GM23338 (cell line): ENCODE measurements at regions not wholly inside any gene's neighbourhood (a gene's known extent, or its start where the extent isn't known, plus 50 kb on each side); places are given as distances from the start of the nearest gene placed in this dataset.

Experiments used
- ATAC-seq: fragments of 200-7000 bp; cut with Tn5 transposase; 3 replicates; pipeline ENCODE4 v1.9.1; 2020
- DNase-seq: peaks from one replicate; pipeline ENCODE4 v3.0.0-alpha.2; 2015; ENCODE audit warnings: low spot score
- H2AFZ ChIP-seq: fragments of 200-600 bp; sonication (generic); 2 replicates; pipeline ENCODE4 v1.8.0; 2016; ENCODE audit warnings: antibody characterized with exemption, mild to moderate bottlenecking, moderate library complexity
- H3F3A ChIP-seq: fragments of 200-600 bp; sonication (generic); replicated peaks from 2 replicates; pipeline ENCODE4 v1.8.0; 2017; ENCODE audit warnings: antibody characterized with exemption, mixed run types, low read depth
- H3K27ac ChIP-seq: fragments of 200-600 bp; sonication (generic); 2 replicates; pipeline ENCODE4 v1.6.1; 2016; ENCODE audit warnings: low read depth
- H3K27me3 ChIP-seq: fragments of 200-600 bp; sonication (generic); 2 replicates; pipeline ENCODE4 v1.8.0; 2016; ENCODE audit warnings: mild to moderate bottlenecking, mixed run types, moderate library complexity; ENCODE audit not compliant: insufficient read depth
- H3K36me3 ChIP-seq: fragments of 200-600 bp; sonication (generic); 2 replicates; pipeline ENCODE4 v1.8.0; 2016; ENCODE audit warnings: mild to moderate bottlenecking; ENCODE audit not compliant: insufficient read depth
- H3K4me1 ChIP-seq: fragments of 200-600 bp; sonication (generic); 2 replicates; pipeline ENCODE4 v1.8.0; 2016; ENCODE audit warnings: mild to moderate bottlenecking, moderate library complexity; ENCODE audit not compliant: insufficient read depth
- H3K4me2 ChIP-seq: fragments of 200-600 bp; sonication (generic); 2 replicates; pipeline ENCODE4 v1.7.1; 2017; ENCODE audit warnings: mixed run types
- H3K4me3 ChIP-seq: fragments of 200-600 bp; sonication (generic); 2 replicates; pipeline ENCODE4 v1.6.1; 2016; ENCODE audit warnings: mixed run types
- H3K79me2 ChIP-seq: fragments of 200-600 bp; sonication (generic); replicated peaks from 2 replicates; pipeline ENCODE4 v1.8.0; 2017; ENCODE audit warnings: mild to moderate bottlenecking; ENCODE audit not compliant: insufficient read depth
- H3K9me2 ChIP-seq: fragments of 200-600 bp; sonication (generic); 2 replicates; pipeline ENCODE4 v1.8.0; 2017; ENCODE audit not compliant: insufficient read depth
- H4K20me1 ChIP-seq: fragments of 200-600 bp; sonication (generic); replicated peaks from 2 replicates; pipeline ENCODE4 v1.8.0; 2017; ENCODE audit warnings: mild to moderate bottlenecking; ENCODE audit not compliant: insufficient read depth
- H3K27ac Mint-ChIP-seq: 2 replicates; pipeline ENCODE4 v1.8.0; 2020; ENCODE audit warnings: inconsistent platforms, mild to moderate bottlenecking, moderate library complexity, mixed read lengths
- H3K27me3 Mint-ChIP-seq: 3 replicates; pipeline ENCODE4 v1.8.0; 2022; ENCODE audit warnings: low read depth, mild to moderate bottlenecking, moderate library complexity, mixed read lengths, inconsistent platforms; ENCODE audit not compliant: insufficient read depth, poor library complexity
- H3K36me3 Mint-ChIP-seq: 3 replicates; pipeline ENCODE4 v1.8.0; 2021; ENCODE audit warnings: low read depth, mild to moderate bottlenecking, inconsistent platforms, moderate library complexity, mixed read lengths
- H3K4me1 Mint-ChIP-seq: 3 replicates; pipeline ENCODE4 v1.8.0; 2020; ENCODE audit warnings: mild to moderate bottlenecking, inconsistent platforms, mixed read lengths
- H3K4me3 Mint-ChIP-seq: 3 replicates; pipeline ENCODE4 v1.8.0; 2021; ENCODE audit warnings: moderate library complexity, mild to moderate bottlenecking, inconsistent platforms, mixed read lengths
- H3K9me3 Mint-ChIP-seq: 3 replicates; pipeline ENCODE4 v1.8.0; 2020; ENCODE audit warnings: moderate library complexity, mild to moderate bottlenecking, inconsistent platforms, mixed read lengths
- CTCF ChIP-seq, 2 experiments: fragments of 200-600 bp in 1 of 2; sonication (generic) in 1 of 2; conservative IDR thresholded peaks; 2 replicates each; pipeline versions ENCODE4 v1.5.1 to v1.6.1; 2016 to 2017; ENCODE audit warnings: antibody characterized with exemption in 2 of 2, low read depth in 2 of 2, mild to moderate bottlenecking in 2 of 2, moderate library complexity in 1 of 2
- EZH2 ChIP-seq: fragments of 200-600 bp; sonication (generic); IDR thresholded peaks from one replicate; pipeline ENCODE4 v1.8.0; 2017; ENCODE audit warnings: antibody characterized with exemption, mild to moderate bottlenecking, low read depth; ENCODE audit not compliant: unreplicated experiment
- EZH2phosphoT487 ChIP-seq: fragments of 200-600 bp; sonication (generic); IDR thresholded peaks from one replicate; pipeline ENCODE4 v1.8.1; 2018; ENCODE audit warnings: antibody characterized with exemption; ENCODE audit not compliant: unreplicated experiment
- NANOG ChIP-seq: IDR thresholded peaks from 2 replicates; pipeline ENCODE4 v1.6.1; 2016; ENCODE audit warnings: antibody characterized with exemption, borderline replicate concordance
- POLR2AphosphoS5 ChIP-seq: IDR thresholded peaks from 2 replicates; pipeline ENCODE4 v1.6.1; 2016; ENCODE audit warnings: antibody characterized with exemption, low read depth
- REST ChIP-seq: IDR thresholded peaks from one replicate; pipeline ENCODE4 v1.6.1; 2018; ENCODE audit warnings: antibody characterized with exemption; ENCODE audit not compliant: unreplicated experiment
- ZNF462 ChIP-seq: fragments of 250-450 bp; sonication (Bioruptor Pico); IDR thresholded peaks from 2 replicates; pipeline ENCODE4 v1.5.0; 2020; ENCODE audit warnings: mild to moderate bottlenecking, moderate library complexity

- H3K36me3 Mint-ChIP-seq, result no peaks in the 10 kb centered on the region
- Histone ChIP-seq H3K27me3 (no peaks in the 10 kb centered on the region), H3K27ac (no peak overlapping the region), H4K20me1 (no peaks in the 10 kb centered on the region), H3F3A (no peaks in the 10 kb centered on the region), H3K9me2 (no peaks in the 10 kb centered on the region), H3K4me3 (no peak overlapping the region), H2AFZ (peak overlapping the region; percentile 94; the same call in 1 of the 2 replicates), H3K79me2 (no peaks in the 10 kb centered on the region), H3K36me3 (no peaks in the 10 kb centered on the region), H3K4me2 (no peak overlapping the region), H3K4me1 (peaks cover 4% of the 10 kb centered on the region; the same call in 1 of the 2 replicates)
- no peak for ATAC-seq
- TF ChIP-seq CTCF (conservative IDR thresholded peaks at IDR 0.05; ENCODE audit: low read depth in 2 of 2), result no peak
- TF ChIP-seq NANOG, result no peak
- no peak for TF ChIP-seq EZH2
- TF ChIP-seq POLR2AphosphoS5, result no peak
- no peak for TF ChIP-seq EZH2phosphoT487
- no peak for TF ChIP-seq REST
- H3K9me3 Mint-ChIP-seq, result no peaks in the 10 kb centered on the region
- no peaks in the 10 kb centered on the region for H3K27me3 Mint-ChIP-seq
- H3K4me3 Mint-ChIP-seq, result no peak overlapping the region
- H3K27ac Mint-ChIP-seq, result no peak overlapping the region
- no peak for DNase-seq
- H3K4me1 Mint-ChIP-seq, result peaks cover 11% of the 10 kb centered on the region
These were observed 202.6 kb upstream of the LEF1 start for GRCh38 chr4:108371282-108371681.

- H3K4me3 ChIP-seq, result no peak overlapping the region
- Mint-ChIP-seq H3K4me3 (no peak overlapping the region), H3K4me1 (peaks cover 11% of the 10 kb centered on the region), H3K27me3 (no peaks in the 10 kb centered on the region), H3K9me3 (no peaks in the 10 kb centered on the region), H3K27ac (no peak overlapping the region), H3K36me3 (no peaks in the 10 kb centered on the region)
- H2AFZ ChIP-seq, result peak overlapping the region; percentile 94; the same call in 1 of the 2 replicates
- ATAC-seq (peak; percentile 68), DNase-seq (no peak)
- H3K27ac ChIP-seq, result no peak overlapping the region
- no peaks in the 10 kb centered on the region for H3F3A ChIP-seq
- no peaks in the 10 kb centered on the region for H4K20me1 ChIP-seq
- H3K9me2 ChIP-seq, result no peaks in the 10 kb centered on the region
- H3K79me2 ChIP-seq, result no peaks in the 10 kb centered on the region
- TF ChIP-seq EZH2phosphoT487 (no peak), ZNF462 (no peak)
- H3K4me2 ChIP-seq, result no peak overlapping the region
- no peaks in the 10 kb centered on the region for H3K36me3 ChIP-seq
- H3K27me3 ChIP-seq, result no peaks in the 10 kb centered on the region
- H3K4me1 ChIP-seq, result peaks cover 4% of the 10 kb centered on the region; the same call in 1 of the 2 replicates
These were observed 201.8 kb upstream of the LEF1 start for GRCh38 chr4:108370291-108371141.
